ENCODE measurements at regions not wholly inside any gene's neighbourhood (a gene's known extent, or its start where the extent isn't known, plus 50 kb on each side); places are given as distances from the start of the nearest gene placed in this dataset.

- H3K9me3 ChIP-seq (ENCODE audit: low read depth, low read length) = no peaks in the 10 kb centered on the region
- H2AFZ ChIP-seq (ENCODE audit: low read length) = no peak overlapping the region
- no peak overlapping the region for H3K4me3 ChIP-seq (ENCODE audit: insufficient read depth, low read length)
- H3K4me2 ChIP-seq (ENCODE audit: insufficient read depth, low read length) = no peak overlapping the region
- H4K20me1 ChIP-seq (ENCODE audit: insufficient read depth, low read length) = no peaks in the 10 kb centered on the region
- no peak overlapping the region for H3K27ac ChIP-seq (ENCODE audit: low read depth, low read length)
- no peaks in the 10 kb centered on the region for H3K27me3 ChIP-seq (ENCODE audit: insufficient read depth, low read length)
- H3K36me3 ChIP-seq (ENCODE audit: insufficient read depth, low read length) = no peaks in the 10 kb centered on the region
- TF ChIP-seq CTCF (IDR thresholded peaks at IDR 0.05; ENCODE audit: extremely low read depth, low read depth, low read length) = no peak
- peaks cover 2% of the 10 kb centered on the region for H3K4me1 ChIP-seq (ENCODE audit: insufficient read depth, low read length)
- DNase-seq (ENCODE audit: insufficient read length, low spot score, missing footprints) = no peak
- no peaks in the 10 kb centered on the region for H3K79me2 ChIP-seq (ENCODE audit: insufficient read depth, low read length)
These were observed 125.3 kb upstream of the C1QTNF9B start for GRCh38 chr13:24022568-24022967.

GRCh38 chr13:24023073-24023472 lies 125.8 kb upstream of the C1QTNF9B start:
- DNase-seq (ENCODE audit: insufficient read length, low spot score, missing footprints) = no peak
- no peaks in the 10 kb centered on the region for H3K27me3 ChIP-seq (ENCODE audit: insufficient read depth, low read length)
- no peak overlapping the region for H2AFZ ChIP-seq (ENCODE audit: low read length)
- no peaks in the 10 kb centered on the region for H4K20me1 ChIP-seq (ENCODE audit: insufficient read depth, low read length)
- no peaks in the 10 kb centered on the region for H3K79me2 ChIP-seq (ENCODE audit: insufficient read depth, low read length)
- H3K4me2 ChIP-seq (ENCODE audit: insufficient read depth, low read length) = no peak overlapping the region
- no peak for TF ChIP-seq CTCF (IDR thresholded peaks at IDR 0.05; ENCODE audit: extremely low read depth, low read depth, low read length)
- H3K9me3 ChIP-seq (ENCODE audit: low read depth, low read length) = no peaks in the 10 kb centered on the region
- H3K27ac ChIP-seq (ENCODE audit: low read depth, low read length) = no peak overlapping the region
- H3K4me3 ChIP-seq (ENCODE audit: insufficient read depth, low read length) = no peak overlapping the region
- H3K36me3 ChIP-seq (ENCODE audit: insufficient read depth, low read length) = no peaks in the 10 kb centered on the region
- peaks cover 2% of the 10 kb centered on the region for H3K4me1 ChIP-seq (ENCODE audit: insufficient read depth, low read length)

- no peak for TF ChIP-seq CTCF (IDR thresholded peaks at IDR 0.05; ENCODE audit: extremely low read depth, low read depth, low read length)
- H4K20me1 ChIP-seq (ENCODE audit: insufficient read depth, low read length) = no peaks in the 10 kb centered on the region
- no peak overlapping the region for H2AFZ ChIP-seq (ENCODE audit: low read length)
- no peaks in the 10 kb centered on the region for H3K27me3 ChIP-seq (ENCODE audit: insufficient read depth, low read length)
- H3K9me3 ChIP-seq (ENCODE audit: low read depth, low read length) = no peaks in the 10 kb centered on the region
- H3K4me2 ChIP-seq (ENCODE audit: insufficient read depth, low read length) = no peak overlapping the region
- H3K36me3 ChIP-seq (ENCODE audit: insufficient read depth, low read length) = no peaks in the 10 kb centered on the region
- no peak overlapping the region for H3K27ac ChIP-seq (ENCODE audit: low read depth, low read length)
- DNase-seq (ENCODE audit: insufficient read length, low spot score, missing footprints) = no peak
- no peak overlapping the region for H3K4me3 ChIP-seq (ENCODE audit: insufficient read depth, low read length)
- no peaks in the 10 kb centered on the region for H3K79me2 ChIP-seq (ENCODE audit: insufficient read depth, low read length)
- peaks cover 13% of the 10 kb centered on the region for H3K4me1 ChIP-seq (ENCODE audit: insufficient read depth, low read length)
These were observed 130.2 kb upstream of the C1QTNF9B start for GRCh38 chr13:24027494-24027893.

- no peaks in the 10 kb centered on the region for H3K27me3 ChIP-seq (ENCODE audit: insufficient read depth, low read length)
- no peak overlapping the region for H2AFZ ChIP-seq (ENCODE audit: low read length)
- no peaks in the 10 kb centered on the region for H4K20me1 ChIP-seq (ENCODE audit: insufficient read depth, low read length)
- peak; percentile 69 for DNase-seq (ENCODE audit: insufficient read length, low spot score, missing footprints)
- H3K4me3 ChIP-seq (ENCODE audit: insufficient read depth, low read length) = peak overlapping the region; percentile 24
- no peaks in the 10 kb centered on the region for H3K79me2 ChIP-seq (ENCODE audit: insufficient read depth, low read length)
- TF ChIP-seq CTCF (IDR thresholded peaks at IDR 0.05; ENCODE audit: extremely low read depth, low read depth, low read length) = no peak
- no peaks in the 10 kb centered on the region for H3K9me3 ChIP-seq (ENCODE audit: low read depth, low read length)
- H3K36me3 ChIP-seq (ENCODE audit: insufficient read depth, low read length) = no peaks in the 10 kb centered on the region
- peak overlapping the region; percentile 75 for H3K4me2 ChIP-seq (ENCODE audit: insufficient read depth, low read length)
- peak overlapping the region; percentile 83 for H3K27ac ChIP-seq (ENCODE audit: low read depth, low read length)
- peaks cover 38% of the 10 kb centered on the region for H3K4me1 ChIP-seq (ENCODE audit: insufficient read depth, low read length)
These were observed 128.3 kb upstream of the SPATA13 start for GRCh38 chr13:24032252-24032651.

All from osteoblast (primary cell).